HepG2 (cell line): ENCODE measurements at regions not wholly inside any gene's neighbourhood (a gene's known extent, or its start where the extent isn't known, plus 50 kb on each side); places are given as distances from the start of the nearest gene placed in this dataset.

Source experiments
- ATF7-NPFF ChIP-seq: sonication (generic); formaldehyde crosslinking; IDR thresholded peaks from 2 replicates; pipeline ENCODE4 v1.8.1; 2023; ENCODE audit warnings: mild to moderate bottlenecking, low read depth, missing genetic modification reagents, moderate library complexity
- CEBPG ChIP-seq: IDR thresholded peaks from 2 replicates; pipeline ENCODE4 v1.6.1; 2016
- GATA4 ChIP-seq: sonication (generic); IDR thresholded peaks from 2 replicates; pipeline ENCODE4 v1.6.1; 2016; ENCODE audit warnings: antibody characterized with exemption, low read depth, borderline replicate concordance
- HIC2 ChIP-seq: sonication (generic); formaldehyde crosslinking; IDR thresholded peaks from 2 replicates; pipeline ENCODE4 v1.9.0; 2022; ENCODE audit warnings: low read depth, missing genetic modification reagents
- MXD1 ChIP-seq: sonication (generic); formaldehyde crosslinking; IDR thresholded peaks from 2 replicates; pipeline ENCODE4 v1.4.0; 2020; ENCODE audit warnings: mild to moderate bottlenecking, missing genetic modification reagents
- NR2C2 ChIP-seq: sonication (generic); formaldehyde crosslinking; IDR thresholded peaks from 2 replicates; pipeline ENCODE4 v1.4.0; 2020; ENCODE audit warnings: missing genetic modification reagents, mild to moderate bottlenecking, moderate library complexity, borderline replicate concordance
- PRPF4 ChIP-seq: fragments of 200-400 bp; formaldehyde crosslinking; IDR thresholded peaks from 2 replicates; pipeline ENCODE4 v1.6.1; 2016; ENCODE audit warnings: low read length, low read depth; ENCODE audit not compliant: poor library complexity, severe bottlenecking
- RNF219 ChIP-seq: sonication (generic); formaldehyde crosslinking; IDR thresholded peaks from 2 replicates; pipeline ENCODE4 v1.5.0; 2020; ENCODE audit warnings: mild to moderate bottlenecking, missing genetic modification reagents
- SALL1 ChIP-seq: sonication (generic); formaldehyde crosslinking; IDR thresholded peaks from 2 replicates; pipeline ENCODE4 v1.8.0; 2022; ENCODE audit warnings: mild to moderate bottlenecking, missing genetic modification reagents
- THAP9 ChIP-seq: sonication (generic); formaldehyde crosslinking; IDR thresholded peaks from 2 replicates; pipeline ENCODE4; 2020; ENCODE audit warnings: missing genetic modification reagents, mild to moderate bottlenecking, borderline replicate concordance
- ZBTB4 ChIP-seq: sonication (generic); formaldehyde crosslinking; IDR thresholded peaks from 2 replicates; pipeline ENCODE4 v1.4.0; 2020; ENCODE audit warnings: missing genetic modification reagents, mild to moderate bottlenecking, borderline replicate concordance
- ZNF30 ChIP-seq: sonication (generic); formaldehyde crosslinking; IDR thresholded peaks from 2 replicates; pipeline ENCODE4 v1.5.0; 2020; ENCODE audit warnings: mild to moderate bottlenecking, missing genetic modification reagents
- ZNF33B ChIP-seq: sonication (generic); formaldehyde crosslinking; IDR thresholded peaks from 2 replicates; pipeline ENCODE4 v1.5.1; 2020; ENCODE audit warnings: mild to moderate bottlenecking, missing genetic modification reagents
- ZNF550 ChIP-seq: sonication (generic); formaldehyde crosslinking; IDR thresholded peaks from 2 replicates; pipeline ENCODE4 v1.4.0; 2020; ENCODE audit warnings: mild to moderate bottlenecking, missing genetic modification reagents, borderline replicate concordance
- ZNF556 ChIP-seq: sonication (generic); formaldehyde crosslinking; IDR thresholded peaks from 2 replicates; pipeline ENCODE4 v1.4.0; 2020; ENCODE audit warnings: mild to moderate bottlenecking, missing genetic modification reagents, borderline replicate concordance
- ZNF614 ChIP-seq: IDR thresholded peaks from 2 replicates; pipeline ENCODE4 v1.6.1; 2018; ENCODE audit warnings: missing biosample characterization, missing genetic modification reagents, inconsistent platforms, borderline replicate concordance
- ZNF790 ChIP-seq: sonication (generic); formaldehyde crosslinking; IDR thresholded peaks from 2 replicates; pipeline ENCODE4 v1.8.0; 2022; ENCODE audit warnings: missing genetic modification reagents, mild to moderate bottlenecking, borderline replicate concordance
- ZSCAN5A ChIP-seq: sonication (generic); formaldehyde crosslinking; IDR thresholded peaks from 2 replicates; pipeline ENCODE4 v1.8.0; 2022; ENCODE audit warnings: mild to moderate bottlenecking, missing genetic modification reagents, borderline replicate concordance

- TF ChIP-seq ATF7-NPFF (CRISPR knock-in tag) (no peak), ZNF550 (CRISPR knock-in tag) (no peak), ZSCAN5A (CRISPR knock-in tag) (no peak; the same call in 1 of the 2 replicates), NR2C2 (CRISPR knock-in tag) (no peak), ZNF790 (CRISPR knock-in tag) (no peak), HIC2 (CRISPR knock-in tag) (no peak), PRPF4 (no peak), CEBPG (no peak), GATA4 (no peak), SALL1 (no peak), THAP9 (CRISPR knock-in tag) (no peak), ZNF30 (no peak), ZNF556 (CRISPR knock-in tag) (no peak), MXD1 (no peak), ZBTB4 (no peak), ZNF33B (CRISPR knock-in tag) (0 out of 2 replicates have a peak, but pooled peaks have one; percentile 88), RNF219 (CRISPR knock-in tag) (no peak), ZNF614 (CRISPR knock-in tag) (no peak)
Observed at GRCh38 chr2:126990200-126990599, 91.5 kb downstream of the TEX51 start (continued).
